GM21447 (cell line): ENCODE measurements at regions not wholly inside any gene's neighbourhood (a gene's known extent, or its start where the extent isn't known, plus 50 kb on each side); places are given as distances from the start of the nearest gene placed in this dataset.
A peak's percentile ranks its signal among the peaks of the same experiment; 100 is the strongest.
"Not testable (repeated sequence)": the region's sequence is repeated elsewhere in the genome, so short reads cannot be mapped to it uniquely, and the experiment has no call there.

Experiments
- ATAC-seq: cut with Tn5 transposase; IDR thresholded peaks from one replicate; pipeline ENCODE4 v1.9.1; 2021; ENCODE audit not compliant: unreplicated experiment

- no peak for ATAC-seq
Observed at GRCh38 chr1:182261655-182262054, 129.9 kb downstream of the GLUL start.

GRCh38 chr1:182260516-182260915, 131.1 kb downstream of the GLUL start:
- ATAC-seq = no peak

GRCh38 chr1:182259968-182260367, 131.6 kb downstream of the GLUL start:
- ATAC-seq = no peak

- peak; percentile 68 for ATAC-seq
Observed at GRCh38 chr1:182259229-182259872, 132.2 kb downstream of the GLUL start.

GRCh38 chr1:182257369-182258063, 134.1 kb downstream of the GLUL start:
- ATAC-seq = no peak

GRCh38 chr1:182256931-182257330, 134.7 kb downstream of the GLUL start:
- no peak for ATAC-seq

- no peak for ATAC-seq
Observed at GRCh38 chr1:182255494-182255893, 136.1 kb downstream of the GLUL start.

GRCh38 chr1:182253319-182253860, 138.2 kb downstream of the GLUL start:
- ATAC-seq = no peak

- no peak for ATAC-seq
Observed at GRCh38 chr1:182251561-182251960, 140.0 kb downstream of the GLUL start.

GRCh38 chr1:182249201-182249676, 142.4 kb downstream of the GLUL start:
- peak; percentile 87 for ATAC-seq

GRCh38 chr1:182248721-182249120, 142.9 kb downstream of the GLUL start:
- peak; percentile 31 for ATAC-seq

- not testable (repeated sequence) for ATAC-seq
Observed at GRCh38 chr1:182247813-182248212, 143.8 kb downstream of the GLUL start.

GRCh38 chr1:182246783-182247182, 144.8 kb downstream of the GLUL start:
- no peak for ATAC-seq

- no peak for ATAC-seq
Observed at GRCh38 chr1:182245040-182245439, 146.6 kb downstream of the GLUL start.

- no peak for ATAC-seq
Observed at GRCh38 chr1:182244451-182244850, 147.1 kb downstream of the GLUL start.

GRCh38 chr1:182242641-182243040, 148.9 kb downstream of the GLUL start:
- ATAC-seq = no peak

- no peak for ATAC-seq
Observed at GRCh38 chr1:182240085-182240484, 151.5 kb downstream of the GLUL start.

GRCh38 chr1:182238421-182238820, 153.2 kb downstream of the GLUL start:
- no peak for ATAC-seq

GRCh38 chr1:182237329-182237728, 154.3 kb downstream of the GLUL start:
- ATAC-seq = no peak

GRCh38 chr1:182236651-182237077, 154.9 kb downstream of the GLUL start:
- no peak for ATAC-seq

- ATAC-seq = no peak
Observed at GRCh38 chr1:182235952-182236650, 155.5 kb downstream of the GLUL start.

GRCh38 chr1:182235604-182235951, 156.0 kb downstream of the GLUL start:
- ATAC-seq = no peak
